Activated naive CD4-positive, alpha-beta T cell treated with anti-CD3 and anti-CD28 coated beads, Interleukin-2, amount 50 U/mL, for 16 hours (primary cell): ENCODE measurements at regions not wholly inside any gene's neighbourhood (a gene's known extent, or its start where the extent isn't known, plus 50 kb on each side); places are given as distances from the start of the nearest gene placed in this dataset.

Experiments
- DNase-seq: peaks from one replicate; pipeline ENCODE4 v3.0.0-alpha.2; 2020

DNA sequence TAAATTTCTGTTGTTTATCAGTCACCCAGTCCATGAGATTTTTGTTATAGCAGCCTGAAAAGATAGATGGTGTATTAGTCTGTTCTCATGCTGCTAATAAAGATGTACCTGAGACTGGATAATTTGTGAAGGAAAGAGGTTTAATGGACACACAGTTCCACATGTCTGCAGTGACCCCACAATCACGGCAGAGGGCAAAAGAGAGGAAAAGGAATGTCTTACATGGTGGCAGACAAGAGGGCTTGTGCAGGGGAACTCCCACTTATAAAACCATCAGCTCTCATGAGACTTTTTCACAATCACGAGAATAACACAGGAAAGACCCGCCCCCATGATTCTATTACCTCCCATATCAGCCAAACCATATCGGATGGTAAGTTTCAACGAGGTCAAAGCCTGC is 309.2 kb downstream of the LIG4 start:
- DNase-seq, result no peak

DNA sequence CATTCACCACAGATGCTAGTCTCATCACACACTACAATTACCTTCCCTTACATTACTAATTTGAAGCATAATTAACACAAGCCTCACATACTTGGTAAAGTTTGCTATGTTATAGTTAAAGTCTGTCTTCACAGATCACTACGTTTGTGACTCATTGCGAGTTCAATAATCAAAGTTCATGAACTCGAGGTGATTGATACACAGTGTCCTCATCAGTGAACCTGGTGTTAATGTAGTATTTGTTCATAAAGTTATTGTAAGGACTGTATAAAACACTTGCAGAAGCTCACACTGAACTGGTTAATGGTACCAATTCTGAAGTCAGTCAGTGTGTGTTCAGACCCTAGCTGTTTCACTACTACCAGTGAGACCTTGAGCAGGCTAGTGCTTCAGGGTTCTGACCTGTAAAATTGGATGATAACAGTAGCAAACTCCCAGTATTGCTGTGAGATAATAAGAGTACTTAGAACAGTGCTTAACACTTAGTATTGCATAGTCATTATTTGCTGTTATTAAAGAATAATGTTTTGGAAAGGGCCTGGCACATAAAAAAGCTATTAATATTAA is 313.3 kb downstream of the LIG4 start:
- DNase-seq, result no peak

DNA sequence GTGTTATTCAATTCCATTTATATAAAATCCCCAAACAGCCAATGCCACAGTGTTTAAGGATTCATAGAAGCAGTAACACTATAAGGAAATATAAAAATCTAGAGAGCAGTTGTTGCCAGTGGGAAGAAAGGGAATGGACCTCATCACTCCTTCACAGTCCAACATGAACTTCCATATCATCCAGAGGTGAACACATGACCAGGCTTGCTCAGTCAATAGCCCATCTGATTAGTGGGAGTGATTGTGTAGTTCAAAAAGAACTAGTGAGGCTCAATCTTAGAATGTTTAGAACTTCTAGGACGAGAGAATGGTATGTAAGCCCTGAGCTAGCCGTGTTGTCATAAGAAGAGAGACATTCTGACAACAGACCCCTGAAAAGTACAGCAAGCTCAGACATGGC is 314.1 kb downstream of the LIG4 start:
- DNase-seq, result no peak

DNA sequence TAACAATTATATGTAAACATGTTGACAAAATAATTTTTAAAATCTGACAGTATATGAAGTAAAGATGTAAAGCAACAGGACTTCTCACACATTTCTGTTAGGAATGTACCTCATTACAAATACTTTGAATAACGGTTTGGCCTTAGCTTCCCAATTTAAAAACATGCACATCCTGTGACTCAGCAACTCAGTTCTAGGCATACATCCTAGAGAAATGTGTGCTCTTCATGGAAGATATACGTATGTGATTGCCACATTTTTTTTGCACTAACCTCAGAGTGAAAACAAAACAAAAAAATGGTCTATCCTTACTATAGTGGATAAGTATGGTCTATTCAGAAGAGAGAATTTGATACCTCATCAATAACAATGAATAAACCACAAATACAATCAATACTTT is 314.6 kb downstream of the LIG4 start:
- no peak for DNase-seq

DNA sequence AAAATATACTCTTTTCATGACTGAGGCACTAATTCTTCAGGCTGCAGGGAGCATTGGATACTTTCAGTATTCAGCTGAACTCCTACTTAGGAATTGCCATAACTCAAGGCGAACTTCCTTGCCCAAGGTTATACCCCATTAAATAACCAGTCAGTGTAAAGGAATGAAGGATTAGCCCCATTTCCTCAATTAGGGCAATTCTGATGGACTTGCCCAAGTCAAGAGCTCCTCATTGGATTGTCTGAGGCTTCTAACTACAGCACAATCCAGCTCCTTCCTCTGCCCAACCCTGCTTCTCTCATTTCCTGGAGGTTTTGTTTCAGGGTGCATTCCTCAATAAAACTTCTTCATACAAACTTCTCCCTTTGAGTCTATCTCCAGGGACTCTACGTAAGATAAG is 329.2 kb downstream of the LIG4 start:
- DNase-seq, result no peak

DNA sequence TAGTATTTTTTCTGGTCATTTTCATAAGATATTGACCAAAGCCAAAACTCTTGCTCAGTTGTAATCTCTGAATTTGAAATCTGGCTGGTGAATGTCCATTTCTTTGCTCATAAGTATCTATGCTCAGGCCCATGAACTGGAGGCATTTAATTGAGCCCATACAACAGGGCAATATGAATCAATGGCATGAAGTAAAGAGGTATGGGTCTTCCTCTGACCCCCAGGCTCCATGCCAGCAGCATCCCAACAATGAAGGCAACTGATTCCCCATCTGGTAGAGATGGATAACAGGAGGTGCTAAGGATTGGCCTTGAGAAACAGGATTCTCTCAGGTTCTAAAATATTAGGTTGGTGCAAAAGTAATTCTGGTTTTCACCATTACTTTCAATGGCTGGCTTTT is 330.8 kb downstream of the LIG4 start:
- DNase-seq, result no peak

DNA sequence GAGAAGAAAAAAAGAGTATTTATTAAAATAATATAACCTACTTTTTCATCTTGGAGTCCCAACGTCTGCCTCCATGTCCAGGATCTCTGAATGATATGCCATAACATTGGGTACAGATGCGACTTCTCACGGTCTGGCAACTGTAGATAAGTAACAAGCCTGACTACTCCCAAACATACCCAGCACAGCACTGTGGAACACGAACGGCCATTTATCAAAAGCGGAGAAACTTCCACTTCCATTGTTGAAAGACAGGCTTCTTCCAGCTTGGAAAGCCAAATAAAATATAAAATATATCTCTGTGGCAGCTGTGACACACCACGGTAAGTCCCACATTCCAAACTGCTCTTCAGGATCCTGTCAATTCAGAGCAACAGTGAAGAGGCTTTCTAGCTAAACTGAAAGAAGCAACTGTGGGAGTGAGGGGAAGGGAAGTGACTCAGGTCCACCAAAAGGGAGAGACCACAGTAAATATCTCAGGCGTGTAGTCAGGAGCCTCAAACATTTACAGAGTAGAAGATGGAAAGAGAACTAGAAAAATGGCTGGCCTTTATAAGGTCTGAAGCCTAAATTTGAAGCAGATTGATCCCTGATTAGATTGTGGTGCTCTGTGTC is 331.7 kb downstream of the LIG4 start:
- DNase-seq, result no peak

DNA sequence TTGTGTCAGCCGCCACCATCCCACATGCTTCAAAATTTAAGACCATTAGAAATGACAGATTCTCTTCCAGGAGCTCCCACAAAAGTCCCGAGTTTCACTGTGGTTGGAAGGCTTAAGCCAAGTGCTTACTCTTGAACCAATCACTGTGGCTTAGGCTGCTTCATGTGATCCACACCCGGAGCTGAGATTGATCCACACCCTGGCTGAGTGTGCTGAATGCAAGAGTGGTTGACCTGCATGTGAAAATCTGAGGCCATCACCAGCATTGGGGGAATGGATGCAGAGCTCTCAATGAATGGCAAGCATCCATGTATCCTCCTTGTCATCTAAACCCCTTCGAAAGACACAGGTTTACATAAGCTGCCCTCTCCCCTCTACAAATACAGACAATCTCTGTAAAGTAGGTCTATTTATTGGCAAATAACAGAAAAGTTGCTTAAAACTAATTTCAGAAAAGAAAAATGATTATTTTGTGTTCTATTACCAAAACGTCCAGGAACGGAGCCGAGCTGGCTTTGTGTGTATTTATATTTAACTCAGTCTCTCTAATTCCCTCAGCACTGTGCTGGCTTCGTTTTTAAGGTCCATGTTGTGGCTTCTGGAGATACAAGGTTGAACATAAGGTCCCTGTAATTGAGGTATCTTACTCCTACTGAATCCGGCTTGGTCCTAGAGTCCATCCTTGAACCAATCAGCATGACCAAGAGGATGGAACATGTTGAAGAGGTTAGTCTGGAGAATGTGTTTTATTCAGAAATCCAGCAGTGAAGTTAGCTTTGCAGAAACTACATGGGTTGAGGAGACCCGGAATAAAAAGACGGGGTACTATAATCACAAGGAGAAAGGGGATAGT is 332.4 kb downstream of the LIG4 start:
- no peak for DNase-seq

DNA sequence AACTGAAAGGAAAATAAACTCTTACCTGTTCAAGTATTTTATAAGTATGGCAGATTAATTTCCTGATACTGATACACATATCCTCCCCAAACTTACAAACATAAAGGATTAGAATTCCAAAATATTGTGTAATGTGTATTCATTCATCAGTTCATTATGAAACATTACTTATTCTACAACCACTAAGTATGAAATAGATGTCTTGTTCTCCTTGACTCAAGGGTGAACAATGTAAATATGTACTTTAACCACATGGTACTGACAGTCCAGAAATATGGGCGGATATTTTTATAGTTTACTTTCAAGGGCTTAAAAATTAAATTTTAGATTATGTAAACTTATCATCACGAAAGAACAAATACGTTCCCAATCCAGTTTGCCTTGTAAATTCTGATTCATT is 334.0 kb downstream of the LIG4 start:
- no peak for DNase-seq

DNA sequence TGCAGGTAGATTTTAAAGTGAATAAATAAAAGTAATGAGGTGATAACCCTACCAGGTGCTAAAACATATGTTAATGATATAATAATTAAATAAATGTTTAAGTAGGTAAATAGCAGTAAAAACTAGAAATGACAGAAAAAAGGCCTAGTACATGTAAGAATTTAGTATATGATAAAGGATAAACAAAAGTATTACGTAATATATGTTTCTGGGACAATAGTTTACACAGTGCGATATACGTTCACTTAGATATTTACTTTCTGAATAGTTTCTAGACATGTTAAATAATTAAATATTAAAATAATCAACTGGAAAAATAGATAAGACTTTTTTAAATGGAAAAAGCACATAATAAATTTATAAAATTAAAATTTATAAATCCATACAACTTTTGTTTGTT is 340.9 kb downstream of the LIG4 start:
- DNase-seq, result no peak

DNA sequence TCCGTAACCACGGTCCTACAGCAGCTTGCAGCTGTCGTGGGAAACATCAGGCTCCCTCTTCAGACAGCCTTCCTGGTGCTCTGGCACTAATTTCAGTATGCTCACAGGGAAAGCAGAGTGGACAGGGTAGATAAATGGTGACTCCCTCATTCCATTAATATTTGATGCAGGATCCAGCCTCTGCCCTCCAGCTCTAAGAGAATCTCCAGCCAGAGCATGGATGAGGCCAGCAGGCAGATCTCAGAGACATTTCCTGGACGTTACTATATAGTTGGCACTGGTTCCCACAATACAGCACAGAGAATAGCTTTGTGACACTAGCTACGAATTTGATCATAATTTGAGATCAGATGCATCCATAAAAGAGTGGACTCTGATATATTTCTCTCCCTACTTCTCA is 341.4 kb downstream of the LIG4 start:
- DNase-seq, result no peak

DNA sequence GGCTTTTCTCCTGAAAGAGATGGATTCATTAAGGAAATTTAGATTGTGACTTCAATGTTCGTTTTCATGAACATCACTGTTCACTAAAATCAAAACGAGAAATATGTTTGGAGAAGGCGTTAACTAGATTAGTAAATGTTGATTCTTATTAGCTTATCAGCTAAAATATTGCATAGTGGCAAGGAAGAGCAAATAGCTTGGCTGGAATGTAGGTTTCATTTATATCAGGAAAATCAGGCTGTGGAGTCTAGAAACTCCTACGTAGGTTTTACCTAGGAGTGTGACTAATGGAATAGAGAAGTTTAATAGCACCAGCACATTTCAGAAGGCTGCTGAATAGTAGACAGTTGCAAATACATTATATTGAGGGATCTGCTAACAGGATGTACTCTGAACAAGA is 344.9 kb downstream of the LIG4 start:
- DNase-seq, result no peak

DNA sequence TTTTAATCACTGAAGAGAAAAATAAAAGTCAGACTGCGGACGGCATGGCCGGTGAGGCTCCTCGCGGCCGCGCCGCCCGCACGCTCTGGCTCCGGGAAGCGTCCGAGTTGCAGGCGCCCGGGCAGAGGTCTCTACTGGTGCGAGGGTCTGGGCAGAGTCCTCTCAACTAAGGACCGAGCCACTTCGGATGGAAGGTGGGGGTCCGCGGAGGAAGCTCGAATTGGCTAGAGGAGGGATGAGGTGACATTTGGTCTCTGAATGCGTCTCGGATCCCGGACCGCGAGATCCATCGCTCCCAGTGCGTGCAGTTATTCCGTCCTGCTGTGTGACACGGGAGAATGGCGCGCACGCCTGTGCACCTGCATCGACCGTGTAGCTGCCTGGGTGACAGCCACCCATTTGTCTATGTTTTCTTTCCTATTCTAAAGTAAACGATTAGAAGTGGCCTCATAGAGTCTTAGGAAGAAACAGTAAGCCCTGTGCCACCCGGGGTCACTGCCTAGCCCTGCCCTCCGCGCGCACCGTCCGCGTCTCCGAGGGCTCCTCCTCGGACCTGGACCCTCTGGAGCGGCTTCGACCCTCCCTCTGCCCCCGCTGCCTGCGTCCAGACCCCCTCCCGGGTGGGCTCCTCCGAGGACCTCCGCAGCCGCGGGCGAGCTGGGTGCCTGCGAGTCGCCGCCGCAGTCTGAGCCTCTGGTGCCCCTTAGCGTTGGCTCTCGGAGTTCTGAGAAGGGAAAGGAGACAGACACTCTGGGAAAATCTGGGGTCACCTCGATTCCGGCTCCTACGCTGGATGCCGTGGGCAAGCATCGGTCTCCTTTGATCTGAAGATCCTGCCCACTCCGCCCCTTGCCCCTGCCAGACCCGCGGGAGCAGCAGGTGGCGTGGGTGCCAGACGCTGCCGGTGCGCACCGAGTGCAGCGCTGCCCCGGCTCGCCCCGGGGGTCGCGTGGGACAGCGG is 347.4 kb downstream of the LIG4 start:
- DNase-seq, result no peak

DNA sequence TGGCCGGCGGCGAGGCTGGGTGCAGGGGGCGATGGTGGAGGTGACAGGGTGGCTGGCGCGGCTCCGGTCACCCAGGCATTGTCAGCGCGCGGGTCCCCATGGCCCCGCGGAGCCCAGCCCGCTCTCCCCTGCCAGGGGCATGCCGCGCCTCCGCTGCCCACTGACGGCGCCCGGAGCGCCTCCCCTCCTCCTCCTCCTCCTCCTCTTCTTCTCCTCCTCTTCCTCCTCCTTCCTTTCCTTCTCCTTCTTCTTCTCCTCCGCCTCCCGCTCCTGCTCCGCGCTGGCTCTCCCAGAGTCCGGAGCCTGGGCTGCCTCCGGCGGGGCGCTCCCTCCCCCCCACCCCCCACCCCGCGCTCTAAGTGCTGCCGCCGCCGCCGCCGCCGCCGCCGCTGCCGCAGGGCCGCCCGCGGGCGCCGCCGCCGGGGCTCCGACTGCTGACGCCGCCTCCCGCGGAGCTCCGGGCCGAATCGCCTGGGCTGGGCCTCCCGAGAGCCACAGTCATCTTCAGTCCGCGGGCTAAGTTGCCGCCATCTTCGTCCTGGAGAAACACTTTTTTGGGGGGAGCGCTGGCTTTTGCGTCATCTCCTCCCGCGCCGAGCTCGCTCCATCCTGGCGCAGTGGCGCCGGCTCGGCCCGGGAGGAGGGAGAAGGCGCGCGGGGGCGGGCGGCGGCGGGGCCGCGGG is 348.3 kb downstream of the LIG4 start:
- DNase-seq, result no peak

DNA sequence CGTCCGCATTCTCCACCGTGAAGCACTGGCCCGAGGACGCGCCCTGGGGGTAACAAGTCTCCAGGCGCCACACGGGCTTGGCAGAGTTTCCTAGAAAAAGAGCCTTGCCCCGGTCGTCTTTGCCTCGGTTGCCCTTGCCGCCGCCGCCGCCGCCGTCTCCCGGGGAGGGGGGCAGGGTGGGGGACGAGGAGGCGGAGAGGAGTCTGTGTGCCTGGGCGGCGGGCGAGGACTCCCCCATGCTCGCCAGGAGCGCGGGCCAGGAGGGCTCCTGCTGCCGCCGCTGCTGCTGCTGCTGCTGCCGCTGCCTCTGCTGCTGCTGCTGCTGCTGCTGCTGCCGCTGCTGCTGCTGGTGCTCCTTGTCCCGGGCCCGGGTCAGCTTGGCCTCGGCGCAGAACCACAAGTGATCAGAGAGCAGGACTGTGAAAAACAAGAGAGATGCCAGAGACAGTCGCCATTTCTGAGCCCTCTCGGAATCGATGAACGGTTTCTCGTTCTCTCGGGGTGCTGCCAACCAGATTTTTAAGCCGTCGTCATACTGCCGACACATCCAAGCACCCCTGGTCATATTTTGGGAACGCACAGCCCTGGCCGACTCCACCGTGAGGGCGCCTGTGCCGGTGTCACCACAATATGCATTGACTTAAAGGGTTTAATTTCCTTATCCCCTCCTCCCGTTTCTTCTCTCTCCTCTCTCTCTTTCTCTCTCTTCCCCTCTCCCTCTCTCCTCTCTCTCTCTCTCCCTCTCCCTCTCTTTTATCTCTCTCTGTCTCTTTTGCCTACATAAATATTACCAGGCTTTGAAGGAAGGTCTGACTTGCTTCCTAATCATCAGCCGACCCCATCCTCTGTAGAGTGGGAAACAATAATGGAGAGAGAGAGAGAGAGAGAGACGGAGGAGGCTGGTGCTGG is 349.1 kb downstream of the LIG4 start:
- DNase-seq, result no peak

DNA sequence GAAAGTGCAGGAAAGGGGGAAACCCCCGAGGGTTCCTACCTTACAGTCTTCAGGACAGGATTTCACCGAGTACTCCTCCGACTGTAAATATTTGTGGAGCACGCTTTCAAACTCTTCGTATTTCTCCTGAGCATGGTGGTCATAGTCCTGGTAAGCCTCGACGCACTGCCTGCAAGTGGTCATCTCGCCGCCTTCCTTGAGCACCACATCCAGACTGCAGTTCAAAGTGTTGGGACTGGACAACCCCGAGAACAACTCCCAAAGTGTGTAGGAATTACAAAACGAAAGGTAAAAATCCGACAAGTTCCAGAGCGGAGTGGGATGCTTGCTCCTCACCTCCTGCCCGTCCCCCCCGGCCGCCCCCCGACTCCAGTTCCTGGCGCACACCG is 349.7 kb downstream of the LIG4 start:
- DNase-seq, result no peak

DNA sequence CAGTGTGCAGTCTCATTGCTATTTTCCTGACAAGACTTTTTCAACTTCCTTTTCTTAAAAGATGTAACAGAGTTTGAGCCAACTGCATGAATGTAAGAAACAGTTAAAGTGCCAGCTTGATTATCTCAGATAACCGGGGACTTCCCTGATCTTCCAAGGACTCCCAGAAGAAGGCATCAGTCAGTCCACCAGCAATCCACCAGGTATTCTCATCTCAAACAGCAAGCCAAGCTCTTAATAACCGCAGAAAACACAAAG is 350.1 kb downstream of the LIG4 start:
- no peak for DNase-seq

DNA sequence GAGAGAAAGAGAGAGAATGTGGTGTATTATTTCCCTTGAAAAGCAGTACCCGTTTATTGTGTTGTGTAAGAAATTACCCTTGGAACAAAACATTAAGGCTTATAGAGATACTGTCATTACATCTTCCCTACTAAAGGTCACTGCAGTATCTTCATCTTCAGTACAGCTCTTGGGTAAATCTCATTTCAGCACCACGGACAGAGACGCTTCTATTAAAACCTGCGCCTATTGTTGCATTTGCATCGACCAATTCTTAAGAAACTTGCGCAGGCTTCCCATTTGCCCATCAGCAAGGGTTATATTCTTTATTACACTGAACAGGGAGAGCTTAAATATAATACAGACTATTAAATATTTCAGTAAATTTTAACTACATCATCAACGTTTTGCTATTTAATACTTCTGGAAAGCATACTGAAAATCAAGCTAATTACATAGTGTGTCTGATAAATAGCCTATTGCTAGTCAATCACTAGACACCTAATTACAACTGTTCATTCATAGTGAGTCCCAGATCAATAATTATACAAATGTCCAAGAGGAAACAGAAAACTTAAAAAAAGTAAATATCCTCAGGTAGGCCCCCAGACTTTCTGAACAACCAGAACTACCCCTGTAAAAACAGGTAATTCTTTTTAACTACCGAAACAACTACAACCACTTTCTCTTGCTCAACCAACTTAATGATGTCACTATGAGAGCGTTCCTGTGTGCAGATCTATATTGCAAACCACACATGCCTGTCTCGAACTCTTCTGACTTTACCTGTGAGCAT is 350.6 kb downstream of the LIG4 start:
- no peak for DNase-seq

DNA sequence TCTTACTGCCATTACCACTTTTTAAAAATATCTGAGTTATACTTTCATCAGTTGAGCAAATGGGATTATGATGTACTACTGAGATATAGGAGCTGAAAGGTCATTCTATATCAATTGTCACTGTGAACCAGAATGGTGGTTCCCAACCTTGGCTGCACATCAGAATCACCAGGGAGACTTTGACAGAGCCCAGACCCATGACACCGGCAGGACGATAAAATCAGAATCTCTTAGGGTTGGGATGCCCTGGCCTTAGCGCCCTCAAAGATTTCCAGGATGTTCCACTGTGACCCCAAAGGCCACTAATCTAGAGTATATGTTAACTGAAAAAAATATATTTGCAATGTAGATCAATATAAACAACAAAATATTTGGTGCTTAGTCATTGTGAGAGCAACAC is 355.1 kb downstream of the LIG4 start:
- DNase-seq, result no peak

DNA sequence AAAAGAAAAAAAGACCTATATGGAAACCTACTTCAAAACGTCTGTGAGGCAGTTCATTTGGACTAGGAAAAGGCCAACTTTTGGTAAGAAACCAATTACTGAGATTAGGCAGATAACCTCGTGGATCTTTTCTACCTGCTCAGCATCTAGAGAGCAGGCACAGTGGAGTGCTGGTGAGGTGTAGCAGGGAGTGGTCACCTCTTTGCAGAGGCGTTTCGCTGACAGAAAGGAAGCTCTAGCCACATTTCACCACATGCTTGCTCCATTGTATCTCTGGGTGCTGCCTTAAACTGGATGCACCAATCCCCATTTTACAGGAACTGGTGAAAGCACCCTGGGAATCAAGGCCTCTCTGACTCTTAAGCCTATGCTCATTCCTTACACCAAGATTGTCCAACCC is 360.5 kb downstream of the LIG4 start:
- DNase-seq, result no peak

DNA sequence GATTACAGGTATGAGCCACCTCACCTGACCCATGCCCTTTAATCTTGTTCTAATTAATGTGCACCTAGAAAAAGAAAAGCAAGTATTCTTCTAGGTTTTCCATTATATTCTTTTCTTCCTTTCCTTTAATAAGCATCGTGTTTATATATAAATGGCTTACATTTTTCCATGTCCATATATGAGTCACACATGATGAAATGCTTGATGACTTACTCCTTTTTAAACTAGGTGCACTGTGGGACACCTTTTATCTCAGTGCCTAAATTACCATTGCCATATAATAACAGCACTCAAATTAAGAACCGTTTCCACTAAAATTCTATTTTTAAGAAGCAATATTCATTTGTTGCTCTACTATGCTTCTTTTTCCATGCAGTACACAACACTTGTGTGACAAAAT is 363.3 kb downstream of the LIG4 start:
- DNase-seq, result no peak
